Left renal pelvis (tissue), 4 donors: ENCODE measurements at regions not wholly inside any gene's neighbourhood (a gene's known extent, or its start where the extent isn't known, plus 50 kb on each side); places are given as distances from the start of the nearest gene placed in this dataset.
A peak's percentile ranks its signal among the peaks of the same experiment; 100 is the strongest.

Experiments used
- DNase-seq, 4 donors: peaks; one replicate each; pipeline ENCODE4 v3.0.0-alpha.2; 2013; ENCODE audit warnings: low read depth in 4 of 4, low spot score in 3 of 4

GRCh38 chr3:42037318-42037945, 53.7 kb upstream of the TRAK1 start:
- DNase-seq: no peak

- DNase-seq: no peak
Observed at GRCh38 chr3:42036483-42036823, 54.7 kb upstream of the TRAK1 start.

GRCh38 chr3:42035816-42036482, 55.2 kb upstream of the TRAK1 start:
- DNase-seq: no peak

GRCh38 chr3:42035007-42035406, 56.1 kb upstream of the TRAK1 start:
- no peak for DNase-seq

- no peak for DNase-seq
Observed at GRCh38 chr3:42033741-42034140, 57.4 kb upstream of the TRAK1 start.

GRCh38 chr3:42032693-42033349, 58.3 kb upstream of the TRAK1 start:
- DNase-seq: peak in 1 of 4 donors; percentile 54

GRCh38 chr3:42031808-42032480, 59.2 kb upstream of the TRAK1 start:
- DNase-seq: no peak

- no peak for DNase-seq
Observed at GRCh38 chr3:42028474-42028873, 62.7 kb upstream of the TRAK1 start.

GRCh38 chr3:42027571-42027970, 63.6 kb upstream of the TRAK1 start:
- no peak for DNase-seq

- peak; percentile 82 to 93 (median 88) for DNase-seq
Observed at GRCh38 chr3:42025370-42026138, 63.7 kb upstream of the ULK4 start.

GRCh38 chr3:42024591-42025351, 62.9 kb upstream of the ULK4 start:
- DNase-seq: peak in 1 of 4 donors; percentile 54

GRCh38 chr3:42023380-42023779, 61.5 kb upstream of the ULK4 start:
- DNase-seq: no peak

GRCh38 chr3:42022355-42022754, 60.5 kb upstream of the ULK4 start:
- no peak for DNase-seq

- DNase-seq: no peak
Observed at GRCh38 chr3:42020684-42021307, 58.9 kb upstream of the ULK4 start.

- no peak for DNase-seq
Observed at GRCh38 chr3:42019953-42020260, 58.0 kb upstream of the ULK4 start.

- DNase-seq: no peak
Observed at GRCh38 chr3:42019144-42019952, 57.4 kb upstream of the ULK4 start.

- DNase-seq: no peak
Observed at GRCh38 chr3:42014921-42015533, 53.1 kb upstream of the ULK4 start.

- no peak for DNase-seq
Observed at GRCh38 chr3:42014458-42014920, 52.6 kb upstream of the ULK4 start.
